Mesendoderm (in vitro differentiated cells): ENCODE measurements at regions not wholly inside any gene's neighbourhood (a gene's known extent, or its start where the extent isn't known, plus 50 kb on each side); places are given as distances from the start of the nearest gene placed in this dataset.
A peak's percentile ranks its signal among the peaks of the same experiment; 100 is the strongest.

Experiments used
- DNase-seq: peaks from one replicate; pipeline ENCODE4 v3.0.0; 2013
- H2AK5ac ChIP-seq: 2 replicates; pipeline ENCODE4 v1.6.1; 2013; ENCODE audit warnings: low read length, inconsistent platforms
- H2BK120ac ChIP-seq: 2 replicates; pipeline ENCODE4 v1.6.1; 2013; ENCODE audit warnings: low read depth, mild to moderate bottlenecking, low read length, moderate library complexity, mixed read lengths
- H2BK15ac ChIP-seq: replicated peaks from 2 replicates; pipeline ENCODE4 v1.6.1; 2013; ENCODE audit warnings: low read depth, mild to moderate bottlenecking, moderate library complexity
- H2BK5ac ChIP-seq: 2 replicates; pipeline ENCODE4 v1.6.1; 2013; ENCODE audit warnings: low read length, inconsistent platforms
- H3K18ac ChIP-seq: 2 replicates; pipeline ENCODE4 v1.6.1; 2013; ENCODE audit warnings: mild to moderate bottlenecking, low read length, mixed read lengths
- H3K23ac ChIP-seq: one replicate; pipeline ENCODE4 v1.6.1; 2013; ENCODE audit warnings: low read length
- H3K27ac ChIP-seq: 2 replicates; pipeline ENCODE4 v1.5.1; 2013; ENCODE audit warnings: low read depth, mild to moderate bottlenecking, inconsistent platforms, low read length, moderate library complexity
- H3K27me3 ChIP-seq: 2 replicates; pipeline ENCODE4 v1.6.1; 2013; ENCODE audit warnings: low read length, control low read depth, mild to moderate bottlenecking, inconsistent platforms; ENCODE audit not compliant: insufficient read depth, poor library complexity
- H3K36me3 ChIP-seq: 2 replicates; pipeline ENCODE4 v1.6.1; 2013; ENCODE audit warnings: low read length, inconsistent platforms; ENCODE audit not compliant: control insufficient read depth, insufficient read depth
- H3K4ac ChIP-seq: one replicate; pipeline ENCODE4 v1.6.1; 2013; ENCODE audit warnings: low read depth, mild to moderate bottlenecking, low read length, moderate library complexity
- H3K4me1 ChIP-seq: 2 replicates; pipeline ENCODE4 v1.6.1; 2013; ENCODE audit warnings: low read depth, low read length, inconsistent platforms; ENCODE audit not compliant: control insufficient read depth
- H3K4me2 ChIP-seq: 2 replicates; pipeline ENCODE4 v1.6.1; 2013; ENCODE audit warnings: low read length
- H3K4me3 ChIP-seq: 2 replicates; pipeline ENCODE4 v1.5.1; 2013; ENCODE audit warnings: mild to moderate bottlenecking, low read length
- H3K56ac ChIP-seq: one replicate; pipeline ENCODE4 v1.6.1; 2013; ENCODE audit warnings: low read length
- H3K79me1 ChIP-seq: 2 replicates; pipeline ENCODE4 v1.6.1; 2013; ENCODE audit warnings: low read length, inconsistent platforms
- H3K79me2 ChIP-seq: 2 replicates; pipeline ENCODE4 v1.6.1; 2013; ENCODE audit warnings: mild to moderate bottlenecking, low read length; ENCODE audit not compliant: control insufficient read depth, insufficient read depth
- H3K9ac ChIP-seq: 2 replicates; pipeline ENCODE4 v1.6.1; 2013; ENCODE audit warnings: low read length, inconsistent platforms
- H4K5ac ChIP-seq: one replicate; pipeline ENCODE4 v1.6.1; 2013; ENCODE audit warnings: low read length
- H4K8ac ChIP-seq: one replicate; pipeline ENCODE4 v1.6.1; 2013; ENCODE audit warnings: low read depth, mild to moderate bottlenecking, control low read depth, low read length, moderate library complexity
- WGBS: extraction: QIAGEN DNeasy Blood & Tissue Kit; methylation state at CpG from one replicate; pipeline ENCODE4 v1.1.7; 2013; ENCODE audit warnings: low lambda C conversion rate, missing lambda C conversion rate; ENCODE audit not compliant: insufficient coverage; ENCODE audit errors: extremely low coverage; 5-methylcytosine and 5-hydroxymethylcytosine counted together

GRCh38 chr15:62497356-62497755 lies 332.3 kb upstream of the C2CD4B start:
- no peaks in the 10 kb centered on the region for H3K79me2 ChIP-seq
- no peaks in the 10 kb centered on the region for H3K36me3 ChIP-seq
- no peak overlapping the region for H2BK5ac ChIP-seq
- H3K4me1 ChIP-seq: peaks cover 6% of the 10 kb centered on the region
- no peaks in the 10 kb centered on the region for H3K27me3 ChIP-seq
- no peak overlapping the region for H3K4me2 ChIP-seq
- H3K4ac ChIP-seq: no peak overlapping the region
- H3K56ac ChIP-seq: no peak overlapping the region
- no CpG with 5 or more reads among the region's 2 CpGs for WGBS
- H2BK120ac ChIP-seq: no peak overlapping the region
- H4K5ac ChIP-seq: no peak overlapping the region
- H2AK5ac ChIP-seq: no peak overlapping the region
- no peak overlapping the region for H3K23ac ChIP-seq
- no peak overlapping the region for H3K18ac ChIP-seq
- H3K4me3 ChIP-seq: no peak overlapping the region
- H2BK15ac ChIP-seq: no peak overlapping the region
- no peak overlapping the region for H3K27ac ChIP-seq
- H4K8ac ChIP-seq: no peak overlapping the region
- no peak overlapping the region for H3K9ac ChIP-seq
- H3K79me1 ChIP-seq: peaks cover 7% of the 10 kb centered on the region
- no peak for DNase-seq

DNA sequence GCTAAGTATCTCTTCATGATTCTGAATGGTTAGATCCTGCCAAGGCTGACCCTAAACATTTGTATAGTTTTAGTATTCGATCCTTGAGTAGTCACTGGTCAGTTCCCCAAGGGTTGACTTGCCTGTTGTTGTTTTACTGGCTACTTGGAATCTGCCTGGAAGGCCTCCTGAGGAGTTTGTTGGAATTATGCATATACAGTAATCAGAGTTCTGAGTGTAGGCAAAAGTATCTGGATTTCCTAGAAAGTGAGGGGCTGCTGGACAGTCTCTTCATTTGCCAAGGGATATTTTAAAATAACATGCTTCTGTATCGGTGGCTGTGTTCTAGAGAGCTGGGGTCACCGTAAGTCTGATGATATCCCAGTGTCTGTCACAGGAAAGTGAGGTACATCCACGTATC lies 333.2 kb upstream of the C2CD4B start:
- WGBS: no CpG with 5 or more reads among the region's 4 CpGs
- no peak for DNase-seq

GRCh38 chr15:62498712-62499111 lies 333.6 kb upstream of the C2CD4B start:
- Histone ChIP-seq H3K9ac (no peak overlapping the region), H2BK5ac (no peak overlapping the region), H3K27ac (no peak overlapping the region), H3K56ac (no peak overlapping the region), H3K4me3 (no peak overlapping the region), H3K18ac (no peak overlapping the region), H4K8ac (no peak overlapping the region), H3K4me2 (no peak overlapping the region), H3K23ac (no peak overlapping the region), H3K27me3 (no peaks in the 10 kb centered on the region), H2BK120ac (no peak overlapping the region), H3K4me1 (peaks cover 11% of the 10 kb centered on the region), H4K5ac (no peak overlapping the region), H3K4ac (no peak overlapping the region), H3K79me2 (no peaks in the 10 kb centered on the region), H3K79me1 (peaks cover 7% of the 10 kb centered on the region), H2AK5ac (no peak overlapping the region), H2BK15ac (no peak overlapping the region), H3K36me3 (no peaks in the 10 kb centered on the region)
- no peak for DNase-seq
- WGBS: no CpG with 5 or more reads among the region's 1 CpG

More for the DNA sequence above, 333.2 kb upstream of the C2CD4B start:
- Histone ChIP-seq H3K56ac (no peak overlapping the region), H3K4me1 (peaks cover 8% of the 10 kb centered on the region), H2BK15ac (no peak overlapping the region), H2AK5ac (no peak overlapping the region), H3K36me3 (no peaks in the 10 kb centered on the region), H2BK5ac (no peak overlapping the region), H3K79me2 (no peaks in the 10 kb centered on the region), H3K4me3 (no peak overlapping the region), H3K4ac (no peak overlapping the region), H3K27me3 (no peaks in the 10 kb centered on the region), H4K8ac (no peak overlapping the region), H3K18ac (no peak overlapping the region), H3K9ac (no peak overlapping the region), H4K5ac (no peak overlapping the region), H3K79me1 (peaks cover 7% of the 10 kb centered on the region), H2BK120ac (no peak overlapping the region), H3K4me2 (no peak overlapping the region), H3K27ac (no peak overlapping the region), H3K23ac (no peak overlapping the region)

DNA sequence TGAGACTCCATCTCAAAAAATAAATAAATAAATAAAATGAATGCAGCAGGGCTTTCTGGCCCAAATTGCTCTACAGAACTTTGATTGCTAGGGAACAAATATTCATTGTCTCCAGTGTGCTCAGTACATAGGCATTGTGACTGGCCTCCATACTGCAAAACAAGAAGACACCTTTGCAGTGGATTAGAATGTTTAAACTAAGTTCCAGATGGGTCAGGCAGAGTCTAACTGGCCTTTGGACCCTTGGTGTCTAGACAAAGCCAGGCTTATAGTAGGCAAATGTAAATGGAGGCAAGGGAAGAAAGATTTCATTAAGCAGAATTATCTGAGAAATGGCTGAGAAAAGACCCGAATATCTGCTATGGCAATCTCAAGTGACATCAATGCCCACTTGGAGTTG lies 335.2 kb upstream of the C2CD4B start:
- H3K18ac ChIP-seq: no peak overlapping the region
- H3K9ac ChIP-seq: no peak overlapping the region
- no peak overlapping the region for H3K56ac ChIP-seq
- H3K4me3 ChIP-seq: no peak overlapping the region
- H3K4me1 ChIP-seq: peaks cover 5% of the 10 kb centered on the region
- H4K8ac ChIP-seq: no peak overlapping the region
- no peak overlapping the region for H3K23ac ChIP-seq
- H3K36me3 ChIP-seq: no peaks in the 10 kb centered on the region
- no peak overlapping the region for H3K4ac ChIP-seq
- WGBS: no CpG with 5 or more reads among the region's 1 CpG
- no peak overlapping the region for H2BK120ac ChIP-seq
- H3K27ac ChIP-seq: no peak overlapping the region
- H4K5ac ChIP-seq: no peak overlapping the region
- H2BK5ac ChIP-seq: no peak overlapping the region
- no peaks in the 10 kb centered on the region for H3K27me3 ChIP-seq
- H2AK5ac ChIP-seq: no peak overlapping the region
- H2BK15ac ChIP-seq: no peak overlapping the region
- H3K4me2 ChIP-seq: no peak overlapping the region
- no peak for DNase-seq
- no peaks in the 10 kb centered on the region for H3K79me2 ChIP-seq
- H3K79me1 ChIP-seq: peaks cover 4% of the 10 kb centered on the region

- Histone ChIP-seq H3K79me2 (peaks cover 1% of the 10 kb centered on the region), H4K8ac (no peak overlapping the region), H3K79me1 (peaks cover 2% of the 10 kb centered on the region), H2AK5ac (no peak overlapping the region), H3K4ac (no peak overlapping the region), H3K36me3 (no peaks in the 10 kb centered on the region), H3K9ac (no peak overlapping the region), H3K56ac (no peak overlapping the region), H3K18ac (no peak overlapping the region), H2BK5ac (no peak overlapping the region), H3K23ac (no peak overlapping the region), H3K27ac (no peak overlapping the region), H3K4me1 (peaks cover 4% of the 10 kb centered on the region), H3K4me3 (no peak overlapping the region), H2BK15ac (no peak overlapping the region), H3K27me3 (no peaks in the 10 kb centered on the region), H2BK120ac (no peak overlapping the region), H4K5ac (no peak overlapping the region), H3K4me2 (no peak overlapping the region)
- WGBS: no CpG with 5 or more reads among the region's 5 CpGs
- no peak for DNase-seq
Measured at GRCh38 chr15:62502451-62502850, 337.4 kb upstream of the C2CD4B start.

DNA sequence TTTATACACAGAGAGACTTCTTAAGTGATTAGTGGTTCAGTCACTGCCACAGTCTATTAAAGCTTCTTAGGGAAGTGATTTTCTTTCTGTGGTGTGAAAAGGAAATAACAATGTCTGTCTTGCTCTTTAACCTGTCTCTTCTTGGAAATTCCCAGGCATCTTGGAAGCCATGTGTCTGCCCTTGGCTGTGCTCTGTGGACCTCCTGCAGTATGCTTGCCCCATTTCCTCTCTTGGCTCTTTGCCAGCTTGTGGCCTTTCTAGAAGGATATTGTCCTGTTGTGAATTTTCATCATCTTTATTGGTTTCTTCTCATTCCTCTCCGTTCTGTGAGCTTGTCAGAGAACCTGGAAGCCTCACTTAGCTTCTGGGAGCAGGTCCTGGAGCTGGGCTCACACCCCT lies 338.4 kb upstream of the C2CD4B start:
- H3K27ac ChIP-seq: no peak overlapping the region
- no peak overlapping the region for H3K23ac ChIP-seq
- no peaks in the 10 kb centered on the region for H3K36me3 ChIP-seq
- H3K79me2 ChIP-seq: peaks cover 1% of the 10 kb centered on the region
- H4K5ac ChIP-seq: peak overlapping the region; percentile 50
- peak overlapping the region; percentile 17 for H3K56ac ChIP-seq
- H3K9ac ChIP-seq: no peak overlapping the region
- H3K4me1 ChIP-seq: peaks cover 4% of the 10 kb centered on the region
- no peak overlapping the region for H3K4ac ChIP-seq
- no peak overlapping the region for H2BK15ac ChIP-seq
- H4K8ac ChIP-seq: peak overlapping the region; percentile 86
- no peak for DNase-seq
- peak overlapping the region; percentile 22 for H2AK5ac ChIP-seq
- no peak overlapping the region for H3K4me2 ChIP-seq
- H3K18ac ChIP-seq: peak overlapping the region; percentile 77
- H3K79me1 ChIP-seq: peaks cover 4% of the 10 kb centered on the region
- H3K27me3 ChIP-seq: no peaks in the 10 kb centered on the region
- no peak overlapping the region for H3K4me3 ChIP-seq
- no peak overlapping the region for H2BK120ac ChIP-seq
- no CpG with 5 or more reads among the region's 1 CpG for WGBS
- no peak overlapping the region for H2BK5ac ChIP-seq
